Left colon (tissue), 2 donors: ENCODE measurements at regions not wholly inside any gene's neighbourhood (a gene's known extent, or its start where the extent isn't known, plus 50 kb on each side); places are given as distances from the start of the nearest gene placed in this dataset.

ENCODE experiments used
- ATAC-seq: fragments of 200-7000 bp; cut with Tn5 transposase; one replicate; pipeline ENCODE4 v1.9.1; 2020; ENCODE audit warnings: mild to moderate bottlenecking, moderate library complexity
- DNase-seq, 2 donors: peaks; one replicate each; pipeline ENCODE4 v3.0.0-alpha.2; 2020
- intact Hi-C, 2 donors: fragments of 100-400 bp; cut with DNase I in 1 of 2; cut with micrococcal nuclease in 1 of 2; formaldehyde crosslinking; loops; one replicate each; pipeline versions ENCODE4 v1.11.2 to v1.14.0; 2022; cut with DNase I, micrococcal nuclease
- donor health status: DM: no; HTN: no; CAD: no.
- donor health status: DM: yes; HTN: yes; CAD: no.

- ATAC-seq (no peak), DNase-seq (no peak)
- intact Hi-C loops: no loop called here
Measured at GRCh38 chr3:127033171-127033570, 50.3 kb downstream of the PLXNA1 start.

GRCh38 chr3:127033786-127034185 lies 50.9 kb downstream of the PLXNA1 start:
- intact Hi-C loops: no loop called here
- DNase-seq (no peak), ATAC-seq (no peak)

GRCh38 chr3:127034195-127034989 lies 51.5 kb downstream of the PLXNA1 start:
- intact Hi-C loops: no loop called here
- ATAC-seq: no peak
- no peak for DNase-seq

- DNase-seq (no peak), ATAC-seq (no peak)
- intact Hi-C loops: no loop called here
Measured at GRCh38 chr3:127034990-127035652, 52.2 kb downstream of the PLXNA1 start.

DNA sequence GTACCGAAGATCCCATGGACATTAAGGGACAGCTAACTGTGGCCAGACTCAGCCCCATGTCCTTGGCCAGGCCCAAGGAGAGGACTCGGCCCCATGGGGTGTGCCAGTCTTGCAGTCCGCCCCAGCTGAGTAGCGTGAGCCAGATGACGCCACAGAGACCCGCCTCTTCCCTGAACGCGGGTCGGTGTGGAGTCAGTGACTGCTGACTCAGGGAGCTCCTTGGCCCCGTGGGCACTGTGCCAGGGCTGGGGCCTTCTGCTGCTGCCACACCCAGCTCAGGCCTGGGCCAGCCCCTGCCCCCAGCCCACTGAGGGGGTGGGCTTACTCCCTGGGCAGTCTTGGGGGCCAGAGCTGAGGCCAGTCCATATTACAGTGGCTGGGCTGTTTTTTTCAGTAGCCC lies 52.8 kb downstream of the PLXNA1 start:
- peak; percentile 85 for ATAC-seq
- intact Hi-C loops: no loop called here
- peak; percentile 88 to 94 for DNase-seq

DNA sequence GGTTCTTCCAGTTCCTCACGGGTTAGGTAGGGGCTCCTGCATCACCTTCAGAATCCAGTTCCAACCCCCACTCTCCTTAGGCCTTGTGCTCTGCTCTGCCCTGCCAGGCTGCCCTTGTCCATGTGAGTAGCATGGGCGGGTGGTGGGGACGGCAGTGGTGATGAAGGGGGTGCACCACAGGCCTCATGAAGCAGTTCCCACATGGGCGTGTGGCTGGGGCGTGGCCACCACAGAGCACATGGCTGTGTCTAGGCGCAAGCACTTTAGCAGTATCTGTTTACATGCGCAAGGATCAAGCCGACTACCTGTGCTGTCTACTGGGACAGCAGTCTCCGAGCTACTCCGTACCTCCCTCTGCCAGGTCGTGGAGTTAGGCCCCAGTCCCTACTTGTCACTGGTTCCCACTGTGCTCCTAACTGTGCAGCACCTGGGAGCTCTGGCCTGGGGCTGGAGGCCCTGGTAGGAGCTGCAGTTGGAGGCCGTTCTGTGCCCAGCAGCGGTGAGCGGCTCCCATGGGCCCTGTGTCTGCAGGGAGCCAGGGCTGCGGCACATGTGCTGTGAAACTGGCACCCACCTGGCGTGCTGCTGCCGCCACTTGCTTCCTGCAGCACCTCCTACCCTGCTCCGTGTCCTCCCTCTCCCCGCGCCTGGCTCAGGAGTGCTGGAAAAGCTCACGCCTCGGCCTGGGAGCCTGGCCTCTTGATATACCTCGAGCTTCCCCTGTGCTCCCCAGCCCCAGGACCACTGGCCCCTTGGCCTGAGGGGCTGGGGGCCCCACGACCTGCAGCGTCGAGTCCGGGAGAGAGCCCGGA lies 53.5 kb downstream of the PLXNA1 start:
- DNase-seq: peak; percentile 75 to 80
- intact Hi-C loops: no loop called here

GRCh38 chr3:127037021-127037400 lies 54.1 kb downstream of the PLXNA1 start:
- ATAC-seq (no peak), DNase-seq (no peak)
- intact Hi-C loops: no loop called here

More for the DNA sequence above, 53.5 kb downstream of the PLXNA1 start:
- ATAC-seq: peak; percentile 68

- peak; percentile 76 for ATAC-seq
- peak; percentile 73 to 82 for DNase-seq
- intact Hi-C loops: no loop called here
Measured at GRCh38 chr3:127037418-127037841, 54.5 kb downstream of the PLXNA1 start.

GRCh38 chr3:127037971-127038446 lies 55.1 kb downstream of the PLXNA1 start:
- peak in 1 of 2 donors; percentile 12 for DNase-seq
- ATAC-seq: no peak
- intact Hi-C loops: no loop called here

GRCh38 chr3:127038466-127038865 lies 55.6 kb downstream of the PLXNA1 start:
- intact Hi-C loops: no loop called here
- peak in 1 of 2 donors; percentile 3 for DNase-seq

GRCh38 chr3:127038923-127039581 lies 56.1 kb downstream of the PLXNA1 start:
- intact Hi-C loops: no loop called here
- DNase-seq: peak; percentile 3 to 17
- no peak for ATAC-seq

More at GRCh38 chr3:127038466-127038865, 55.6 kb downstream of the PLXNA1 start:
- ATAC-seq: no peak

DNA sequence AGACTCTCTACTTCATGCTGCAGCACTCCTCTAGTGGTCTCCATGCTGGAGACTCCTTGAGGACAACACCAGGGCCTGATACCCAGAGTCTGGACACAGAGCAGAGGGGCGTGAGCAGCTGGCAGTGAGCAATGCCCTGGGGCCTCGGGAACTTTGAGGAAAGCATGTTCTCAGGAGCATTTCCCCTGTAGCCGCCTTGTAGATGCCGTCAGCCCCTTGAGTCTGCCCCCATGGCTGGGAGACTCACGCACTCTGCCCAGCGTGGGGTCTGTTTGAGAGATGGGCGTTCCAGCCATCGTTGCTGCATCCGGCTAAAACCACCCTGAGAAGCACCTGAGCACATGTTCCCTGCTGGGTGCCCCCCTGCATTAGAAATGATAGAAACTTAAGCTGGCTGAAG lies 56.8 kb downstream of the PLXNA1 start:
- no peak for ATAC-seq
- no peak for DNase-seq
- intact Hi-C loops: no loop called here

DNA sequence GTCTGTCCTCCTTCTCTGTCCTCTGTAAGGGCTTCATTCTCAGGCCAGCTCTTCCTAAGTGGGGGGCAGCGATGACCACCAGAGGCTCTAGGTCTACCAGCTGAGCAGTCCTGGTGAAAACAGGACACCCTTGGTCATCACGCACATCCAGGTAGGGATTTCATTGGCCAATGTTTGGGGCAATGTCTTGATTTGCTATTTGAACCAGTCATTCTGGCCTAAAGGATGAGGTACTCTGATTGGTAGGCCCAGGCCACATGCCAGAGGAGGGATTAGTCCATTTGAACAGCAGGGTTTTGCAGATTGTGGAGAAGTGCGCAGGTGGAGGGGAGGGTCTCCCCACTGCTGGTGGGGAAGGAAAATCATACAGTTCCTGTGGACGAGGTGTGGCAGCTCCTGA lies 57.3 kb downstream of the PLXNA1 start:
- DNase-seq (no peak), ATAC-seq (no peak)
- intact Hi-C loops: no loop called here

GRCh38 chr3:127041264-127041820 lies 58.4 kb downstream of the PLXNA1 start:
- DNase-seq (no peak), ATAC-seq (no peak)
- intact Hi-C loops: no loop called here

- DNase-seq (no peak), ATAC-seq (no peak)
- intact Hi-C loops: no loop called here
Measured at GRCh38 chr3:127041933-127042332, 59.0 kb downstream of the PLXNA1 start.

DNA sequence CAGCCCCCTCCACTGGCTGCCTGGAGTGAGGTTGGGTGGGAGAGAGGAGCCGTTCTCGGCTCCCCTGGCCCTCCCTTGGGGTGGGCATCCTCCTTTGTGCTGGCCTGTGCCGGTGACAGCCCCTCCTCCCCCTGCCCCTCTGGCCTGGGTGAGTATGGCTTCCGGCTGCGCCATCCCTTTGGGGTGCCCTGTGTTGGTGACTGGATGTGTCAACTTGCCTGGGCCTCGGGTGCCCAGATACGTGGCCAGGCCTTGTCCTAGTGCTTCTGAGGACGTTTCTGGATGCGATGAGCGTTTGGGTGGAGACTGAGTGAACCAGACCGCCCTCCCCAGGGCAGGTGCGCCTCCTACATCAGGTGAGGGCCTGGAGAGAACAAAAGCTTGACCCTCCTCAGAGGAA lies 59.7 kb downstream of the PLXNA1 start:
- intact Hi-C loops: no loop called here
- ATAC-seq (no peak), DNase-seq (no peak)

DNA sequence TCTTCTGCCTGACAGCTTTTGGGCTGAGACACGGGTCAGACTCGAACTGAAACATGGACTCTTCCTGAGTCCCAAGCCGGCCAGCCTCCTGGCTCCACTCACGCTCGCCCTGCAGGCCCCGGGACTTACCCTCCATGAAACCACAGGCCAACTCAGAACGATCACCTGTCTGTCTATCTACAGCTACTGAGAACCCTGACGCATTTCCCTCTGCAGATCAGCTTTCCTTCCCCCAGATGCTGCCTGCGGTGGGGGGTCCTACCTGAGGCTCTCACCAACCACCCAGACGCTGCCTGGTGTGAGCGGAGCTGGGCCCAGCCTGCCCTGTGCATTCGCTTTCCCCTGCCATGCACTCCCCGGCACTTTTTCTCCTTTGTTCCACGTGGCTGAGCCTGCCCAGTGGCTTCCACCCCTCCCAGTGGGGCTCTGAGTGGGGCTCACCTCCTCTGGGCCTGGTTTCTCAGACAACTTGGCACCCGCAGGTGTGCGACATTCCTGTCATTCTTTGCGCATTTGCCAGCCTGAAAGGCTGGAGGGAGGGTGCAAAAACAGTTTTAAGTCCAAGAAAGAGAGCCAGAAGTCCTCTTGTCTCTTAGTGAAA lies 60.2 kb downstream of the PLXNA1 start:
- ATAC-seq (no peak), DNase-seq (no peak)
- intact Hi-C loops: no loop called here
